ENCODE measurements at regions not wholly inside any gene's neighbourhood (a gene's known extent, or its start where the extent isn't known, plus 50 kb on each side); places are given as distances from the start of the nearest gene placed in this dataset.

GRCh38 chr16:13803974-13804373, 116.0 kb upstream of the ERCC4 start:
- no peak for DNase-seq (ENCODE audit: low read depth, low spot score)
- no peaks in the 10 kb centered on the region for H3K4me1 ChIP-seq (ENCODE audit: control insufficient read depth in 1 of 2, insufficient read depth in 2 of 2, low read length in 2 of 2)
- intact Hi-C loops (cut with micrococcal nuclease): no loop called here
- no peak overlapping the region for H3K4me2 ChIP-seq (ENCODE audit: low read length)
- POLR2A ChIA-PET: no interaction called here
- H3K79me2 ChIP-seq (ENCODE audit: insufficient read depth, low read length): no peaks in the 10 kb centered on the region
- H3K9me3 ChIP-seq (ENCODE audit: control insufficient read depth in 1 of 2, insufficient read depth in 1 of 2, low read depth in 1 of 2, low read length in 2 of 2): no peaks in the 10 kb centered on the region
- RAD21 ChIA-PET (ENCODE audit: low non-redundant PET in 1 of 2, low total read pairs in 2 of 2, uncharacterized antibody in 2 of 2, unreplicated experiment in 2 of 2): no interaction called here
- no peak overlapping the region for H3K4me3 ChIP-seq (replicated peaks in 1 of 2; ENCODE audit: low read depth in 1 of 2, low read length in 2 of 2)
- peaks cover 27% of the 10 kb centered on the region for H3K27me3 ChIP-seq (ENCODE audit: insufficient read depth, low read length)
- H3K9me2 ChIP-seq (ENCODE audit: insufficient read depth): no peaks in the 10 kb centered on the region
- H3K36me3 ChIP-seq (ENCODE audit: control insufficient read depth in 1 of 2, insufficient read depth in 2 of 2, low read length in 2 of 2): no peaks in the 10 kb centered on the region
- H3K27ac ChIP-seq (ENCODE audit: low read depth, low read length): no peak overlapping the region
- BruUV-seq (replicated peaks): no TSS peak
- no peaks in the 10 kb centered on the region for H4K20me1 ChIP-seq (ENCODE audit: insufficient read depth)
- H3K9ac ChIP-seq (ENCODE audit: low read length): no peak overlapping the region
- no peak for TF ChIP-seq CBX3 (IDR thresholded peaks at IDR 0.05; ENCODE audit: low read depth)
- CTCF ChIA-PET: no interaction called here
- H2AFZ ChIP-seq (ENCODE audit: low read depth, low read length, poor library complexity, severe bottlenecking): no peak overlapping the region
- no peak for ATAC-seq

- Histone ChIP-seq H3K27ac (ENCODE audit: low read depth, low read length) (no peak overlapping the region), H3K27me3 (ENCODE audit: insufficient read depth, low read length) (peaks cover 27% of the 10 kb centered on the region), H4K20me1 (ENCODE audit: insufficient read depth) (no peaks in the 10 kb centered on the region), H3K79me2 (ENCODE audit: insufficient read depth, low read length) (no peaks in the 10 kb centered on the region), H3K4me2 (ENCODE audit: low read length) (no peak overlapping the region), H3K9me3 (ENCODE audit: control insufficient read depth in 1 of 2, insufficient read depth in 1 of 2, low read depth in 1 of 2, low read length in 2 of 2) (no peaks in the 10 kb centered on the region), H3K9ac (ENCODE audit: low read length) (no peak overlapping the region), H3K4me1 (ENCODE audit: control insufficient read depth in 1 of 2, insufficient read depth in 2 of 2, low read length in 2 of 2) (no peaks in the 10 kb centered on the region), H2AFZ (ENCODE audit: low read depth, low read length, poor library complexity, severe bottlenecking) (no peak overlapping the region), H3K36me3 (ENCODE audit: control insufficient read depth in 1 of 2, insufficient read depth in 2 of 2, low read length in 2 of 2) (no peaks in the 10 kb centered on the region), H3K9me2 (ENCODE audit: insufficient read depth) (no peaks in the 10 kb centered on the region), H3K4me3 (replicated peaks in 1 of 2; ENCODE audit: low read depth in 1 of 2, low read length in 2 of 2) (no peak overlapping the region)
- ChIA-PET RAD21 (ENCODE audit: low non-redundant PET in 1 of 2, low total read pairs in 2 of 2, uncharacterized antibody in 2 of 2, unreplicated experiment in 2 of 2) (no interaction called here), CTCF (no interaction called here), POLR2A (no interaction called here)
- DNase-seq (ENCODE audit: low read depth, low spot score) (no peak), ATAC-seq (no peak)
- TF ChIP-seq RAD21 (IDR thresholded peaks at IDR 0.05; ENCODE audit: low read depth) (no peak), EZH2phosphoT487 (IDR thresholded peaks at IDR 0.05; ENCODE audit: borderline replicate concordance) (no peak)
- no TSS peak for BruUV-seq (replicated peaks)
- intact Hi-C loops (cut with micrococcal nuclease): no loop called here
Measured at GRCh38 chr16:13805951-13806350, 114.0 kb upstream of the ERCC4 start.

- RAD21 ChIA-PET (ENCODE audit: low non-redundant PET in 1 of 2, low total read pairs in 2 of 2, uncharacterized antibody in 2 of 2, unreplicated experiment in 2 of 2): no interaction called here
Measured at GRCh38 chr16:13806671-13807070, 113.3 kb upstream of the ERCC4 start.

More at GRCh38 chr16:13806671-13807070, 113.3 kb upstream of the ERCC4 start:
- intact Hi-C loops (cut with micrococcal nuclease): no loop called here
- ChIA-PET CTCF (no interaction called here), POLR2A (no interaction called here)
- Histone ChIP-seq H3K27ac (ENCODE audit: low read depth, low read length) (no peak overlapping the region), H2AFZ (ENCODE audit: low read depth, low read length, poor library complexity, severe bottlenecking) (no peak overlapping the region), H3K4me1 (ENCODE audit: control insufficient read depth in 1 of 2, insufficient read depth in 2 of 2, low read length in 2 of 2) (no peaks in the 10 kb centered on the region), H3K36me3 (ENCODE audit: control insufficient read depth in 1 of 2, insufficient read depth in 2 of 2, low read length in 2 of 2) (no peaks in the 10 kb centered on the region), H3K9ac (ENCODE audit: low read length) (no peak overlapping the region), H3K4me2 (ENCODE audit: low read length) (no peak overlapping the region), H3K9me3 (ENCODE audit: control insufficient read depth in 1 of 2, insufficient read depth in 1 of 2, low read depth in 1 of 2, low read length in 2 of 2) (no peaks in the 10 kb centered on the region), H4K20me1 (ENCODE audit: insufficient read depth) (no peaks in the 10 kb centered on the region), H3K9me2 (ENCODE audit: insufficient read depth) (no peaks in the 10 kb centered on the region), H3K27me3 (ENCODE audit: insufficient read depth, low read length) (peaks cover 27% of the 10 kb centered on the region), H3K79me2 (ENCODE audit: insufficient read depth, low read length) (no peaks in the 10 kb centered on the region), H3K4me3 (replicated peaks in 1 of 2; ENCODE audit: low read depth in 1 of 2, low read length in 2 of 2) (no peak overlapping the region)
- no peak for DNase-seq (ENCODE audit: low read depth, low spot score)
- BruUV-seq (replicated peaks): no TSS peak
- TF ChIP-seq EZH2phosphoT487 (IDR thresholded peaks at IDR 0.05; ENCODE audit: borderline replicate concordance): no peak
- TF ChIP-seq, protein P1, sequence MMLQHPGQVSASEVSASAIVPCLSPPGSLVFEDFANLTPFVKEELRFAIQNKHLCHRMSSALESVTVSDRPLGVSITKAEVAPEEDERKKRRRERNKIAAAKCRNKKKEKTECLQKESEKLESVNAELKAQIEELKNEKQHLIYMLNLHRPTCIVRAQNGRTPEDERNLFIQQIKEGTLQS (IDR thresholded peaks at IDR 0.05): no peak
- no peak for TF ChIP-seq POLR2AphosphoS5 (IDR thresholded peaks at IDR 0.05; ENCODE audit: low read depth, low read length)
- no peak for TF ChIP-seq CTCF (IDR thresholded peaks at IDR 0.05 in 2 of 3, conservative IDR thresholded peaks at IDR 0.05 in 1 of 3; ENCODE audit: borderline replicate concordance in 1 of 3, insufficient read depth in 1 of 3, low read depth in 2 of 3, low read length in 2 of 3)
- no peak for TF ChIP-seq SP1 (IDR thresholded peaks at IDR 0.05; ENCODE audit: low read depth)
- no peak for ATAC-seq
